H1 (cell line): ENCODE measurements at regions not wholly inside any gene's neighbourhood (a gene's known extent, or its start where the extent isn't known, plus 50 kb on each side); places are given as distances from the start of the nearest gene placed in this dataset.

Source experiments
- CBX8 ChIP-seq: fragments of 300-800, 300-1000 bp; sonication (generic); IDR thresholded peaks from 2 replicates; pipeline ENCODE4 v1.7.1; 2016; ENCODE audit warnings: low read depth, low read length, borderline replicate concordance
- CEBPB ChIP-seq: IDR thresholded peaks from 2 replicates; pipeline ENCODE4 v1.6.1; 2012; ENCODE audit warnings: low read depth, low read length
- EP300 ChIP-seq, 2 experiments: IDR thresholded peaks; 1 replicate in 1 of 2; 2 replicates in 1 of 2; pipeline ENCODE4 v1.6.1; 2011 to 2012; ENCODE audit warnings: low read depth in 2 of 2, low read length in 2 of 2, mild to moderate bottlenecking in 2 of 2, borderline replicate concordance in 1 of 2, inconsistent platforms in 1 of 2, moderate library complexity in 1 of 2
- JUND ChIP-seq: IDR thresholded peaks from 2 replicates; pipeline ENCODE4 v1.6.1; 2011; ENCODE audit warnings: mild to moderate bottlenecking, improper control_type of control experiment, low read length
- MAFK ChIP-seq: IDR thresholded peaks from 2 replicates; pipeline ENCODE4 v1.6.1; 2012; ENCODE audit warnings: low read depth, mild to moderate bottlenecking, improper control_type of control experiment, low read length
- MAX ChIP-seq: IDR thresholded peaks from 2 replicates; pipeline ENCODE4 v1.6.1; 2012; ENCODE audit warnings: inconsistent platforms
- POLR2A ChIP-seq, 2 experiments: IDR thresholded peaks; 1 replicate in 1 of 2; 2 replicates in 1 of 2; pipeline ENCODE4 v1.6.1; 2011; ENCODE audit warnings: low read depth in 2 of 2, low read length in 2 of 2, mild to moderate bottlenecking in 2 of 2; ENCODE audit errors: control extremely low read depth in 1 of 2
- POLR2AphosphoS5 ChIP-seq: IDR thresholded peaks from 2 replicates; pipeline ENCODE4 v1.6.1; 2011; ENCODE audit warnings: low read depth, low read length
- SP2 ChIP-seq: IDR thresholded peaks from 2 replicates; pipeline ENCODE4 v1.6.1; 2012; ENCODE audit warnings: mild to moderate bottlenecking, low read length, inconsistent platforms
- TAF1 ChIP-seq: IDR thresholded peaks from 2 replicates; pipeline ENCODE4 v1.6.1; 2011; ENCODE audit warnings: mild to moderate bottlenecking, low read depth, low read length
- ZNF274 ChIP-seq: IDR thresholded peaks from 2 replicates; pipeline ENCODE4 v1.7.0; 2012; ENCODE audit warnings: low read length, borderline replicate concordance; ENCODE audit errors: extremely low read depth
- TF ChIP-seq, protein P1 (sequence below), 3 experiments: IDR thresholded peaks; 1 replicate in 2 of 3; 2 replicates in 1 of 3; pipeline versions ENCODE4 v1.5.1 to v1.6.1; 2011; ENCODE audit warnings: low read length in 3 of 3, mild to moderate bottlenecking in 3 of 3, inconsistent platforms in 2 of 3, low read depth in 1 of 3, moderate library complexity in 1 of 3; ENCODE audit not compliant: insufficient read depth in 1 of 3; ENCODE audit errors: control extremely low read depth in 1 of 3
- TF ChIP-seq, protein P2 (sequence below): IDR thresholded peaks from 2 replicates; pipeline ENCODE4 v1.6.1; 2012; ENCODE audit warnings: low read length, inconsistent platforms

DNA sequence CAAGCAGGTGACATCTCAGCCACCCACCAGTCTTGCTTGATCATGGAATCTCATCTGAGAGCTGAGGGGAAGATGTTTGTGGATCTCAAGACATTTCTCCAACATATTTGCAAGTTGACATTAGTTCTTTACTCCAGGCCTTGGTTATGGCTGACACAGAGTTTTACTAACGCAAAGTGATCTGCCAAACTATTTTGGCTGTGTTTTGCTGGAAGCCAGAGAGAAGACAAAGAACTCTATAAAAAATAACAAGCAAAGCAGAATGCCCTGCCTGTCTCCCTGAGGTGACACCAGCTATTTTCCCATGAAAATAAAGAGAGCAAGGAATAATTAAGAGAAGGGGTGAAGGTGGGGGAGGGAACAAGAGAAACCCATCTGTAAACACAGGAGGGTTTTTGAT is 286.4 kb downstream of the WDR11 start:
- TF ChIP-seq, protein P1, sequence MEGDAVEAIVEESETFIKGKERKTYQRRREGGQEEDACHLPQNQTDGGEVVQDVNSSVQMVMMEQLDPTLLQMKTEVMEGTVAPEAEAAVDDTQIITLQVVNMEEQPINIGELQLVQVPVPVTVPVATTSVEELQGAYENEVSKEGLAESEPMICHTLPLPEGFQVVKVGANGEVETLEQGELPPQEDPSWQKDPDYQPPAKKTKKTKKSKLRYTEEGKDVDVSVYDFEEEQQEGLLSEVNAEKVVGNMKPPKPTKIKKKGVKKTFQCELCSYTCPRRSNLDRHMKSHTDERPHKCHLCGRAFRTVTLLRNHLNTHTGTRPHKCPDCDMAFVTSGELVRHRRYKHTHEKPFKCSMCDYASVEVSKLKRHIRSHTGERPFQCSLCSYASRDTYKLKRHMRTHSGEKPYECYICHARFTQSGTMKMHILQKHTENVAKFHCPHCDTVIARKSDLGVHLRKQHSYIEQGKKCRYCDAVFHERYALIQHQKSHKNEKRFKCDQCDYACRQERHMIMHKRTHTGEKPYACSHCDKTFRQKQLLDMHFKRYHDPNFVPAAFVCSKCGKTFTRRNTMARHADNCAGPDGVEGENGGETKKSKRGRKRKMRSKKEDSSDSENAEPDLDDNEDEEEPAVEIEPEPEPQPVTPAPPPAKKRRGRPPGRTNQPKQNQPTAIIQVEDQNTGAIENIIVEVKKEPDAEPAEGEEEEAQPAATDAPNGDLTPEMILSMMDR (IDR thresholded peaks at IDR 0.05; ENCODE audit: control extremely low read depth in 1 of 3, insufficient read depth in 1 of 3, low read depth in 1 of 3, low read length in 3 of 3), result no peak
- TF ChIP-seq CEBPB, result no peak
- TF ChIP-seq EP300 (IDR thresholded peaks at IDR 0.05; ENCODE audit: borderline replicate concordance in 1 of 2, low read depth in 2 of 2, low read length in 2 of 2), result no peak
- TF ChIP-seq CBX8, result no peak
- TF ChIP-seq ZNF274, result no peak
- TF ChIP-seq POLR2A (IDR thresholded peaks at IDR 0.05; ENCODE audit: control extremely low read depth in 1 of 2, low read depth in 2 of 2, low read length in 2 of 2), result no peak
- TF ChIP-seq TAF1, result no peak
- TF ChIP-seq SP2, result no peak
- TF ChIP-seq JUND, result no peak
- TF ChIP-seq MAX, result no peak
- no peak for TF ChIP-seq MAFK
- TF ChIP-seq, protein P2, sequence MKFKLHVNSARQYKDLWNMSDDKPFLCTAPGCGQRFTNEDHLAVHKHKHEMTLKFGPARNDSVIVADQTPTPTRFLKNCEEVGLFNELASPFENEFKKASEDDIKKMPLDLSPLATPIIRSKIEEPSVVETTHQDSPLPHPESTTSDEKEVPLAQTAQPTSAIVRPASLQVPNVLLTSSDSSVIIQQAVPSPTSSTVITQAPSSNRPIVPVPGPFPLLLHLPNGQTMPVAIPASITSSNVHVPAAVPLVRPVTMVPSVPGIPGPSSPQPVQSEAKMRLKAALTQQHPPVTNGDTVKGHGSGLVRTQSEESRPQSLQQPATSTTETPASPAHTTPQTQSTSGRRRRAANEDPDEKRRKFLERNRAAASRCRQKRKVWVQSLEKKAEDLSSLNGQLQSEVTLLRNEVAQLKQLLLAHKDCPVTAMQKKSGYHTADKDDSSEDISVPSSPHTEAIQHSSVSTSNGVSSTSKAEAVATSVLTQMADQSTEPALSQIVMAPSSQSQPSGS, result no peak
- no peak for TF ChIP-seq POLR2AphosphoS5
